Loucy (cell line): ENCODE measurements at regions not wholly inside any gene's neighbourhood (a gene's known extent, or its start where the extent isn't known, plus 50 kb on each side); places are given as distances from the start of the nearest gene placed in this dataset.

Source experiments
- EZH2phosphoT487 ChIP-seq: fragments of 200-600 bp; IDR thresholded peaks from 2 replicates; pipeline ENCODE4 v1.6.1; 2018; ENCODE audit warnings: antibody characterized with exemption, mild to moderate bottlenecking, moderate library complexity, borderline replicate concordance
- TF ChIP-seq, protein P1 (sequence below): fragments of 200-600 bp; sonication (generic); conservative IDR thresholded peaks from 2 replicates; pipeline ENCODE4 v1.5.1; 2014; ENCODE audit warnings: mild to moderate bottlenecking, antibody characterized with exemption, low read length

DNA sequence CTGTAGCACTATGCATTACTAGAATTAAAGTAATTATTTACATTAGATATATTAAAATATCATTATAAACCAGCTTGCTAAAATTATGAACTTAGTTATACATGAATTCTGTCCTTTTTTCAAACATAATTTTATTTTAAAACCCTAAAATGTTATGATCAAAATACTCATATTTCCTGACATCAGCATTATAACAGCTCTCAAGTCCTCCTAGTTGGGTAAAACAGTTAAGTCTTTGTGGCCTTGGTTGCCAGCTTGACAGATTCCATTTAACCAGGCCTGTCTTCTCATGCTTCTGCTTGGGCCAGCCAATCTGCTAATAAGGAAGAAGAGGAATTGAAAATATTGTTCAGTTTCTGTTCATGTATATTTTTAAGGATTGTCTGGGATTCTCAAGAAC is 147.9 kb upstream of the SLC35B3 start:
- TF ChIP-seq, protein P1, sequence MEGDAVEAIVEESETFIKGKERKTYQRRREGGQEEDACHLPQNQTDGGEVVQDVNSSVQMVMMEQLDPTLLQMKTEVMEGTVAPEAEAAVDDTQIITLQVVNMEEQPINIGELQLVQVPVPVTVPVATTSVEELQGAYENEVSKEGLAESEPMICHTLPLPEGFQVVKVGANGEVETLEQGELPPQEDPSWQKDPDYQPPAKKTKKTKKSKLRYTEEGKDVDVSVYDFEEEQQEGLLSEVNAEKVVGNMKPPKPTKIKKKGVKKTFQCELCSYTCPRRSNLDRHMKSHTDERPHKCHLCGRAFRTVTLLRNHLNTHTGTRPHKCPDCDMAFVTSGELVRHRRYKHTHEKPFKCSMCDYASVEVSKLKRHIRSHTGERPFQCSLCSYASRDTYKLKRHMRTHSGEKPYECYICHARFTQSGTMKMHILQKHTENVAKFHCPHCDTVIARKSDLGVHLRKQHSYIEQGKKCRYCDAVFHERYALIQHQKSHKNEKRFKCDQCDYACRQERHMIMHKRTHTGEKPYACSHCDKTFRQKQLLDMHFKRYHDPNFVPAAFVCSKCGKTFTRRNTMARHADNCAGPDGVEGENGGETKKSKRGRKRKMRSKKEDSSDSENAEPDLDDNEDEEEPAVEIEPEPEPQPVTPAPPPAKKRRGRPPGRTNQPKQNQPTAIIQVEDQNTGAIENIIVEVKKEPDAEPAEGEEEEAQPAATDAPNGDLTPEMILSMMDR = no peak
- no peak for TF ChIP-seq EZH2phosphoT487
